SK-N-MC (cell line): ENCODE measurements at regions not wholly inside any gene's neighbourhood (a gene's known extent, or its start where the extent isn't known, plus 50 kb on each side); places are given as distances from the start of the nearest gene placed in this dataset.

Experiments
- EZH2 ChIP-seq: fragments of 200-600 bp; sonication (generic); IDR thresholded peaks from one replicate; pipeline ENCODE4 v1.6.1; 2017; ENCODE audit warnings: antibody characterized with exemption
- FOXP2 ChIP-seq: optimal IDR thresholded peaks from 2 replicates; pipeline ENCODE3; 2011; ENCODE audit warnings: mild to moderate bottlenecking, moderate library complexity; ENCODE audit not compliant: insufficient read depth; ENCODE audit errors: extremely low read length, control extremely low read depth
- POLR2AphosphoS5 ChIP-seq: IDR thresholded peaks from 2 replicates; pipeline ENCODE4 v1.6.1; 2012; ENCODE audit warnings: mild to moderate bottlenecking, low read depth, low read length, borderline replicate concordance

DNA sequence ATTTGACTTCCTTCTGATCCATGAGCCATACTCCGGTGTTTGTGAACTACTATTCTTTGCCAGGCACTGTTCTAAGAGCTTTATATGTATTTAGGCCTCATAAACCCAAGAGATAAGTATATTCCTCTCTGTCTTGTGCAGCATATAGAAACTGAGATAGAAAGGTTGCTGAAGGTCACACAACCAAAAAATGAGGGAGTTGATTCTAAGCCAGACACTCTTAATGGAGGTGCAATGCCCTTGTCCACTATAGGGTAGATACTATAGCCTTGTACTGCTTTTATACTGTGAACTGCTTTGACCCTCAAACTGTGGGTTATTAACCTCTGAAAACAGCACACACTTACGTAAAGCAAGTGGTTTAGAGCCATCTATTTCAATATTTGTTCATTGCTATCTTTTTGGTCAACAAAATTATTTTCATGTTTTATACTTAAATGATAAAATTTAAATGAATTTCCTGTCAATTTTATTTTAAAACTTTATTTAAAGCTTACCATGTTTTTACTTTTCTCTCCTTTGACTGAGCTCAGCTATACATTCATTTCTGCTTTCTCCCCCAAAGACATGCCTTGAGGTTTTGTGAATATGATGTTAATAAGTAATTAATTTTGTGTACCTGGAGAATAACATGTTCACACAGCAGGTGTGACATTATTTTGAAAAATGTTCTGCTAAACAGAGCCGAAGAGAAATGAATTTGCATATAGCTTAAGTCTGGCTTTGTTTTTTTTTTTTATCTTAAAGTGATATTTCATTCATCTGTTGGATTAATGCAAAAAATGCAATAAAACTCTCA lies 687.3 kb downstream of the DNAJB9 start:
- TF ChIP-seq POLR2AphosphoS5, result no peak
- no peak for TF ChIP-seq EZH2
- no peak for TF ChIP-seq FOXP2
